RCC 7860 (cell line): ENCODE measurements at regions not wholly inside any gene's neighbourhood (a gene's known extent, or its start where the extent isn't known, plus 50 kb on each side); places are given as distances from the start of the nearest gene placed in this dataset.

Source experiments
- DNase-seq: peaks from one replicate; pipeline ENCODE4 v3.0.0-alpha.2; 2015; ENCODE audit warnings: low spot score
- FAIRE-seq: peaks from 2 replicates; lab custom pipeline; 2012; peaks lifted over from hg19 to GRCh38; lab: Jason Lieb, UNC

- DNase-seq (no peak), FAIRE-seq (no peak)
These were observed 167.3 kb upstream of the SKOR2 start for GRCh38 chr18:47418746-47419145.

GRCh38 chr18:47417807-47418206, 166.3 kb upstream of the SKOR2 start:
- FAIRE-seq (no peak), DNase-seq (no peak)

DNA sequence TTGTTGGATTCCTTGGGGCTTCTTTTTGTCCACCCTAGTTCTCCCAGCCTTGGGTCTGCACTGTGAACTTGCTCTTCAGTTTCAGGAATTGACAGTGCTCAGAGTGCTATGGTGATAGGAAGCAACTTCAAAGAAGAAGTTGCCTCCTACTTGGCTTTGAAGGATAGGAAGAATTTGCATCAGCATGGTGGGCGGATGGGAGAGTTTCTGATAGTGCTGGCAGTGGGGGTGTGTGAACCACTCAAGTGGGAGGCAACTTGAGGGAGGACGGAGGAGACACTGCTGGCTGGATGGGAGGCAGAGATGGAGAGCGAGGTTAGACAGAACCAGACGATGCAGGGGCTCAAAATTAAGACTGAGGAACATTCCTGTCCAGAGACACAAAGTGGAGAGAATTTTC, 164.4 kb upstream of the SKOR2 start:
- FAIRE-seq: no peak
- no peak for DNase-seq

DNA sequence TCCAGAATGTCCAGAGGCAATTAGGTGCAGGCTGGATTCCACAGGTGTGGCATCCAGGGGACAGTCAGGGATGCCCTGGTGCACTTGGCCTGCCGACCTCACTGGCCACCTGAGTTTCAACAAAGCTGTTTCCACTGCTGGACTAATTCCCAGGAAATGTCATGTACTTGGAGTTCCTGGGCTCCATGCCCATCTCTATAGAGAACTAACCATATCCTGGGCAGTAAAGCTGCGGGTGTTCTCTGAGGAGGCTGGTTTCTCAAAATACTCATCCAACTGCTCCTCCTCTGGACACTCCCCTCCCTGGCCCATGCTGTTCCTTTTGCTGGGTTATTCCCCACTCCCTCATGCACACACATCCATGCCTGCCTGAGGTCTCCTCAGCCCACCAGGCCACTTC, 161.9 kb upstream of the SKOR2 start:
- no peak for DNase-seq
- FAIRE-seq: no peak

DNA sequence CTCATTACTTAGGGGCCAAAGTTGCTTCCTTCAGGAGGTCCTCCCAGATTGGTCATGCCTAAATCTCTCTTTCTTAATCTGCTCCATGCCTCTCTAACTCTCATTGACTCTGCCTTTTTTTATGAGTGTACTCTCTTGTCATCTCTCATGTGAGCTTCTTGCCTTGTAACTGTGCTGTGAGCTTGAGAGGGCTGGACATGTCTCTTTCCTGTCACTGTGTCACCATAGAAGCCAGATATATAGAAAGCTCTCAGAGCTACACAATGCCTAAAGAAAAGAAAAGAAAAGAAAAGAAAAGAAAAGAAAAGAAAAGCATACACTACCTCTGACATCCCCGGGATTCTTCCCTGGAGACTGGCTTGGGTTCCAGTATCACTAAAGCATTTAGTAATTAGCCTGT, 161.5 kb upstream of the SKOR2 start:
- FAIRE-seq (no peak), DNase-seq (no peak)

GRCh38 chr18:47411159-47411558, 159.7 kb upstream of the SKOR2 start:
- no peak for DNase-seq

DNA sequence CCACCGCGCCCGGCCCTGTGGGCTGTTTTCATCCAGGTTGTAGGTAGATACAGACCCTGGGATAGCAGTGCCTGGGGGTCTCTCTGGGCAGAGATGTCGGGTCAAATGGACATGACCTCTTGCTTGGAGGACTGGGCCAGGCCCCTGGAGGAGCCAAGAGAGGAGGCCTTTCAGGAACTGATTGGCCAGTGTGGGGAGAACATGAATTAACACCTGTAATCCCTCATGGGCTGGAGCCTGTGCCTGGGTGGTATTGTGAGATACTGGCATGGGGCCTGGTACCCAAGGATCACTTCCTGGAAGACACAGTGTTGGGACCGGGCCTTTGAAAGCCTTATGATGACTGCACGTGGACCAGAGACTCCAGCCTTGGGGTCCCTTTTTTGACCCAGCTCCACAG, 158.7 kb upstream of the SKOR2 start:
- no peak for FAIRE-seq
- no peak for DNase-seq

More at GRCh38 chr18:47411159-47411558, 159.7 kb upstream of the SKOR2 start:
- no peak for FAIRE-seq

- DNase-seq: no peak
- no peak for FAIRE-seq
These were observed 158.1 kb upstream of the SKOR2 start for GRCh38 chr18:47409519-47409918.

GRCh38 chr18:47407736-47408135, 156.3 kb upstream of the SKOR2 start:
- DNase-seq (no peak), FAIRE-seq (no peak)

DNA sequence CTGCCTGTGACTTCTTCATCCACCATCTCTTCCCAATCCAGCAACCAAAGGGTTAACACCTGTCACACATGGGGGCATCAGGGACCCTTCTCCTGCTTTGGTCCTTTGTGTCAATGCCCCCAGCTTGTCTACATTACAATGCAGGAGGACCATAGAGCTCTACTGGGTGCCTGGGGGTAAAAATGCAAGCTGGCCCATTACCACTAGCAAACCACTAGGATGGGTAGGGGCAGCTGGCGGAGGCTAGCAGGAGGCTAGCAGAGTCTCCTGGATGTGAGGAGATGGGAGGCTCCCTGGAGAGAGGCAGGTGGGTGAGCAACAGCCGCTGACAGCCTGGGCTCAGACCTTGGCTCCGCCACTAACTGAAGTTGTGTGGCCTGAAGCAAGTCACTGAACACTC, 153.4 kb upstream of the SKOR2 start:
- FAIRE-seq (no peak), DNase-seq (no peak)

DNA sequence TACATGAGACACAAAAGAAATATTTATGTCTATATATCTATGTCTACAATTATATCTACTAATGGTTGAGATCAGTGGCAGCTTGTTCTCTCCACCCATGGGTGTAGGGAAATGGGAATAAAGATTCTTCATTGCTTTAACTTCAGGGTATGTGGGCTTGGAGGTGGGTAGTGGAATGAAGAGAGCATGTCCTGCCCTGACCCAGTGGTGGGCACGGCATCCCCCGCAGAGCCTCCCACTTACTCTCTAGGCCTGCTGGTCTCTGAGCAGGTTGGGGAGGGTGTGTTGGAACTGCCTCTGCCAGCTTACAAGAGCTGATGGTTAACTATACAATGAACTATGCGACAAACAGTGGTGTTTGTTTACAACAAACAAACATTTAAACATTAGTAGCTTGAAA, 152.5 kb upstream of the SKOR2 start:
- FAIRE-seq (no peak), DNase-seq (no peak)

DNA sequence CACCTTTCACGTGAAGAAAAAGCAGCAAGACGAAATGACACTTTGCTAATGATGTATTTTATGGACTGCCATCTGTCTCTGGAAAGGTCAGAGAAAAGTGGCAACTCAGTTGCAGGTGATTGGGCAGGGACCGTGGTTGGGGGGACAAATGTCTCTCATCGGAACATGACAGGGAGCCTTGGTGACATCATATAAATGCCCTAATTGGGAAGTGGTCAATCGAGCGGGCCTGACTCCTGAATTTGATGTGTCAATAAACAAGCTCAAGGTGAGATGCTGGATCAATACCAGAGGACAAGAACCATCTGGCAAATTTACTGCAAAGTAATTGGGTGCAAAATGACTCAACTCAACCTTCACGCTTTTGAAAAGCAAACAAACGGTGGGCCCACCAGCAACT, 151.9 kb upstream of the SKOR2 start:
- FAIRE-seq (no peak), DNase-seq (no peak)

- DNase-seq (no peak), FAIRE-seq (no peak)
These were observed 148.0 kb upstream of the SKOR2 start for GRCh38 chr18:47399475-47399874.

GRCh38 chr18:47397671-47398319, 146.3 kb upstream of the SKOR2 start:
- FAIRE-seq (no peak), DNase-seq (peak; percentile 6)

DNA sequence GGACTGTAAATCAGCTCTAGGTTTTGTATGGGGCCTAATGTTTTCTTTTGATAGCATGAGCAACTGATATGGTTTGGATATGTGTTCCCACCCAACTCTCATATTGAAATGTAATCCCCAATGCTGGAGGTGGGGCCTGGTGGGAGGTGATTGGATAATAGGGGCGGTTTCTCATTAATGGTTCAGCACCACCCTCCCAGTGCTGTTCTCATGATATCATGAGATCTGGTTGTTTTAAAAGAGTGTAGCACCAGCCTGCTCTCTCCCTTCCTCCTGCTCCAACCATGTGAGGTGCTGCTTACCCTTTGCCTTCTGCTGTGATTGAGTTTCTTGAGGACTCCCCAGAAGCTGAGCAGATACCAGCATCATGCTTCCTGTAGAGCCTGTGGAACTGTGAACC, 140.2 kb upstream of the SKOR2 start:
- DNase-seq (no peak), FAIRE-seq (no peak)

GRCh38 chr18:47390410-47391024, 139.1 kb upstream of the SKOR2 start:
- DNase-seq: no peak
- FAIRE-seq: no peak

GRCh38 chr18:47389210-47389609, 137.8 kb upstream of the SKOR2 start:
- DNase-seq (no peak), FAIRE-seq (no peak)

DNA sequence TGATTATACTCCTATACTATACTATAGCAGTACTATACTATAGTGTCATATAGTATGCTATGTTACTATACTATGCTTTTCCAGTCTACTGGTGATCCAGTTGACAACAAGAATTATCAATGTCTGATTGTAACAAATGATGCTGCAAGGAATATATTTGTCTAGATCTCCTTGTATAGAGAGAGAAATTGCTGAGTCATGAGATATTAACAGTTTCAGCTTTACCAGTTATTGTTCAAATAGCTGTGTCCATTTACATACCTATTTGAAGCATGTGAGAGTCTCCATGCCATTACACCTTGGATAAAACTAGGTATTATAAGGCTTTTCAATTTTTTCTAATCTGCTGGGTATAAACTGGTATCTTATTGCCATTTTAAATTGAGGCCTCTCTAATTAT, 136.4 kb upstream of the SKOR2 start:
- FAIRE-seq (no peak), DNase-seq (no peak)

- DNase-seq (no peak), FAIRE-seq (no peak)
These were observed 132.3 kb upstream of the SKOR2 start for GRCh38 chr18:47383729-47384128.

DNA sequence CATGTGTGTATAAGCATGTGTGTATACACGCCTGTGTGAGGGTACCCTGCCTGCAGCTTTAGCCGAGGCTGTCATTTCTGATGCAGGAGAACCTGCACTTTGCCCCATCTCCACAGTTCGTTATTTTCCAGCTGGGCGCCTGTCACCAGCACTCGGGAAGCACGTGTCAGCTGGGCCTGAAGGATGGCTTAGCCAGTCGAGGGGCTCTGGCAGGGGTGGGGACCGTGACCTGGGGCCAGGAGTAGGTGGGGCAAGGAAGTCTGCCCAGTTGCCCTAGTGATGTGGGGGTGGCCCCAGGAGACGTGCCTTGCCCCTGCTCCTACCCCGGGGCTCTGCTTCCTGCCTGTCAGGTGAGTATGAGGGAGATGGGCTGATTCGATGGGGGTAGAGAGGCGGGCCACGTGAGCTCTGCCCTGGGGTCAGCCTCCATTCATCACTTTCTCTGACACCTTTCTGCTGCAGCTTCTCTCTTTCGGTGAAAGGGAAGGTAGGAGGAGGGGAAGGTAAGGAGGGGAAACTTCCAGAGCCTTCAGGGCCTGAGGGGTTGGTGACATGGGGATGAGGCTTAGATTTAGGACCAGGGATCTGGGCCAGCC, 130.6 kb upstream of the SKOR2 start:
- DNase-seq: no peak
- FAIRE-seq: no peak

- FAIRE-seq (no peak), DNase-seq (no peak)
These were observed 128.7 kb upstream of the SKOR2 start for GRCh38 chr18:47380153-47380552.

- no peak for FAIRE-seq
- no peak for DNase-seq
These were observed 122.0 kb upstream of the SKOR2 start for GRCh38 chr18:47373465-47373864.

- FAIRE-seq: no peak
- DNase-seq: no peak
These were observed 118.6 kb upstream of the SKOR2 start for GRCh38 chr18:47370052-47370451.
